ENCODE measurements at regions not wholly inside any gene's neighbourhood (a gene's known extent, or its start where the extent isn't known, plus 50 kb on each side); places are given as distances from the start of the nearest gene placed in this dataset.

DNA sequence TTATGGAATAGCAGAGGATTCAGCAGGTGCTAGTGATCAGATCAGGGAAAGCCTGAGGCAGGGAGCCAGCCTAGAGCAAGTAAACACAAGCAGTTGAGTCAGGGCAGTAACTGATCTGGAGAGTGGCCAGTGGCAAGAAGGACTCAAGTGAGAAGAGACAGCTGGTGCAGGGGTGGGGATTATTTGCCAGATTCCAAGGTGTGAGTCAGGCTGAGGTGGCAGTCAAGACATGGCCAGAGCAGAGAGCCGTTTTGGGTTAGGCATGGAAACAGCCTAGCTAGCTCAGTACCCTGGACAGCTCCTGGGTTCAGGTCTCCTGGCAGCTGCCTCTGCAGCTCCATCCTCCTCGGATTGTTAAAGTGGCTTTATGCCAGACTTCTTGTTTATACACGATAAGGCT, 281.9 kb upstream of the ONECUT1 start:
- WGBS, 2 experiments = 17 to 20% methylated on average over 3 of the region's 3 CpGs
- Histone ChIP-seq H3K27me3 (ENCODE audit: control insufficient read depth, insufficient read depth, low read length, poor library complexity, severe bottlenecking) (no peaks in the 10 kb centered on the region), H3K27ac (ENCODE audit: insufficient read depth, low read depth, low read length, poor library complexity, severe bottlenecking) (no peak overlapping the region), H3K36me3 (ENCODE audit: control insufficient read depth, insufficient read depth, low read length) (no peaks in the 10 kb centered on the region), H3K4me1 (ENCODE audit: control insufficient read depth, insufficient read depth, low read length) (no peaks in the 10 kb centered on the region), H3K4me3 (ENCODE audit: insufficient read depth, low read depth, low read length) (no peak overlapping the region), H3K9me3 (ENCODE audit: control insufficient read depth, low read length) (no peaks in the 10 kb centered on the region)

DNA sequence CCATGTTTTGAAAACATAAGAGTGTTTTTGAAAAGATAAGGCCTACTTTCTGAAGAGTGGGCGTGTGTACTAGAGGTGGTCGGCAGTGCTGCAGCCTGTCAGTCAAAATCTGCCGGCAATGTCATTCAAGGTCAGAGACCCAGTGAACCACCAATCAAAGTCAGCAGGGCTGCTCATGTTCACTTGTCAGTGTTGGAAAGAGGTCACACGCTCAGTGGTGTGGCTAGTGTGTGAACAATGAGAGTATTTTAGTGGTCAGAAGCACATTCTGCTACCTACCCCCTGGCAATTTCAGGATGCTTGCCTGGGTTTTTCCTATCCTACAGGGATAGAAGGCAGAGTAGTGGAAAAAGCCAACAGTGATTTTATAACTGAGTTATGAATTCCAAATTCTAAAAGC, 278.5 kb upstream of the ONECUT1 start:
- H3K4me1 ChIP-seq (ENCODE audit: control insufficient read depth, insufficient read depth, low read length) = no peaks in the 10 kb centered on the region
- no peaks in the 10 kb centered on the region for H3K27me3 ChIP-seq (ENCODE audit: control insufficient read depth, insufficient read depth, low read length, poor library complexity, severe bottlenecking)
- H3K9me3 ChIP-seq (ENCODE audit: control insufficient read depth, low read length) = no peaks in the 10 kb centered on the region
- no peak overlapping the region for H3K4me3 ChIP-seq (ENCODE audit: insufficient read depth, low read depth, low read length)
- 89 to 90% methylated on average over 4 of the region's 4 CpGs for WGBS, 2 experiments
- no peak overlapping the region for H3K27ac ChIP-seq (ENCODE audit: insufficient read depth, low read depth, low read length, poor library complexity, severe bottlenecking)
- H3K36me3 ChIP-seq (ENCODE audit: control insufficient read depth, insufficient read depth, low read length) = no peaks in the 10 kb centered on the region

DNA sequence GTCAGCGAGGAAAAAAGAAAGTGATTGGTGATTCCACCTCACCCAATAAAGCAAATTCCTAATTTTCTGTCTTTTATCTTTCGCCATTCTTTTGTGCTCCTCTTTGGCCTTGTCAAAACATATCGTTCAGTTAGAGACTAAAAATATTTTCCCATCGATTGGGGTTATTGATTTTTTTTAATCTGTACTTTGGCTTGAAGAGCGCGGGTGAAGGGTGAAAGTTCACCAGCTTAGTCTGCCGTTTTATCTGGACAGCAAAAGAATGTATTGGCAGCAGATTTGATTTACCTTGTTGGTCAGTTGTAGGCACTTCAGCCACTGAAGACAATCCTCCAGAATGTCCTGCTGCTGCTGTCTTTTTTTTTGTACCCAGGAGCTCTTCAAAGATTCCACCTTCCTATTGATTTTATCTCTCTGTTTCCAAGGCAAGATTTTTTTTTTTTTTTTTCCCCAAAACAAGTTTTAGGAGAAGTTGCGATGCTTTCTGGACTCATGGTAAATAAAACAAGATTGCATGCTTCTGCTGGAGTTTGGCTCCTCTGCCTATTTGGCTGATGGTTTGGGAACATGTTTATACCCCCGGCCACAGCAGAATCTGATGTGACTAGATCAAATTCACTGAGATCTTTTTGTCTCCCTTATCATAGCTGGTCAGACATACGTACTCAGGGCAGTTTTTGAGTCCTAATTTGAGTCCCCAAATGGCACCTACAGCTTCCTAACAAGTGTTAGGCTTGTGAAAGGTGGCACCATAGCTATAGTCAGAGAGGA, 269.3 kb upstream of the ONECUT1 start:
- no peaks in the 10 kb centered on the region for H3K36me3 ChIP-seq (ENCODE audit: control insufficient read depth, insufficient read depth, low read length)
- H3K27me3 ChIP-seq (ENCODE audit: control insufficient read depth, insufficient read depth, low read length, poor library complexity, severe bottlenecking) = no peaks in the 10 kb centered on the region
- no peaks in the 10 kb centered on the region for H3K9me3 ChIP-seq (ENCODE audit: control insufficient read depth, low read length)
- WGBS, 2 experiments = 94 to 96% methylated on average over 10 of the region's 10 CpGs
- H3K4me1 ChIP-seq (ENCODE audit: control insufficient read depth, insufficient read depth, low read length) = no peaks in the 10 kb centered on the region
- no peak overlapping the region for H3K4me3 ChIP-seq (ENCODE audit: insufficient read depth, low read depth, low read length)
- H3K27ac ChIP-seq (ENCODE audit: insufficient read depth, low read depth, low read length, poor library complexity, severe bottlenecking) = no peak overlapping the region

DNA sequence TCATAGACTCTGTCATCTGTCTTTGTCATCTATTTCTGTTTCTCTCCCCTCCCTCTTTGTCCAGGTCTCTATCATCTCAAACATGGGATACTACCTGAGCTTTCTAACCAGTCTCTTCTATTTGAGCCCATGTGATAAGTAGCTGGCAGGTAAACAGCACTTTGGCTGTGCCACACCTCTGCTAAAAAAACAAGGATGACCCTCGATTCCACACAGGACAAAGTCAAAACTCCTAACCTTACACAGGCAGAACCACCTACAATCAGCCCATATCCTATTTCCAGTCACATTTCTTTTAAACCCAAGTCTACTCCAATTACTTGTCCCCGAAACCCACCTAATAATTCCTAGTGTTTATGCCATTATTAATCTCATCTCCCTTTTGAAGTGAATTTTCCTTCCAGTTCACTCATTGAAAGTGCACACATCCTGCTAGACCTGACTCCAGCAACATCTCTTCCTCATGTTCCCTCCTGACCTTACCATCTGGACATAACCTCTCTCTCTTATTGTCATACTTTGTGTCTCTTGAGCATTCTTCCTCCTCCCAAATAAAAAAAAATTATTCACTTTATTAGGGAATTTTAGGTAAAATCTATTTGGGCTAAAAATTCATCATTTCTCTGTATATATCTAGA, 256.1 kb upstream of the ONECUT1 start:
- H3K4me1 ChIP-seq (ENCODE audit: control insufficient read depth, insufficient read depth, low read length) = no peaks in the 10 kb centered on the region
- H3K27me3 ChIP-seq (ENCODE audit: control insufficient read depth, insufficient read depth, low read length, poor library complexity, severe bottlenecking) = no peaks in the 10 kb centered on the region
- H3K36me3 ChIP-seq (ENCODE audit: control insufficient read depth, insufficient read depth, low read length) = no peaks in the 10 kb centered on the region
- WGBS, 2 experiments = 87 to 88% methylated on average over 2 of the region's 2 CpGs
- H3K4me3 ChIP-seq (ENCODE audit: insufficient read depth, low read depth, low read length) = no peak overlapping the region
- H3K9me3 ChIP-seq (ENCODE audit: control insufficient read depth, low read length) = no peaks in the 10 kb centered on the region
- no peak overlapping the region for H3K27ac ChIP-seq (ENCODE audit: insufficient read depth, low read depth, low read length, poor library complexity, severe bottlenecking)

DNA sequence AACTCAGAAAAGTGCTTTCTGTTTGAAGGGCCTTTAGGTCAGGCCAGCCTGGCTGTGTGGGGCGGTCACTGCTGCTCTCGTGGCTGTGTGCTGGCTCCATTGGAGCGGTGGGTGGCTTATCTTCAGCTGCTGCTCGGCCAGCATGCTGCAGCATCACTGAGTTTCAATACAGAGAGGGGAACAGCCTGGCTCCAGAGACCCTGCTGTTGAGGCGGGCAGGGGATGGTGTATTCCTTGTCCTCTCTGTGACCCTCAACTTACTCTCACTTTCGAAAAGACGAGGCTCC, 248.5 kb upstream of the ONECUT1 start:
- Histone ChIP-seq H3K9me3 (ENCODE audit: control insufficient read depth, low read length) (no peaks in the 10 kb centered on the region), H3K36me3 (ENCODE audit: control insufficient read depth, insufficient read depth, low read length) (no peaks in the 10 kb centered on the region), H3K4me1 (ENCODE audit: control insufficient read depth, insufficient read depth, low read length) (peaks cover 12% of the 10 kb centered on the region), H3K27me3 (ENCODE audit: control insufficient read depth, insufficient read depth, low read length, poor library complexity, severe bottlenecking) (no peaks in the 10 kb centered on the region), H3K4me3 (ENCODE audit: insufficient read depth, low read depth, low read length) (no peak overlapping the region), H3K27ac (ENCODE audit: insufficient read depth, low read depth, low read length, poor library complexity, severe bottlenecking) (no peak overlapping the region)
- WGBS, 2 experiments = 79% methylated on average over 7 of the region's 7 CpGs

DNA sequence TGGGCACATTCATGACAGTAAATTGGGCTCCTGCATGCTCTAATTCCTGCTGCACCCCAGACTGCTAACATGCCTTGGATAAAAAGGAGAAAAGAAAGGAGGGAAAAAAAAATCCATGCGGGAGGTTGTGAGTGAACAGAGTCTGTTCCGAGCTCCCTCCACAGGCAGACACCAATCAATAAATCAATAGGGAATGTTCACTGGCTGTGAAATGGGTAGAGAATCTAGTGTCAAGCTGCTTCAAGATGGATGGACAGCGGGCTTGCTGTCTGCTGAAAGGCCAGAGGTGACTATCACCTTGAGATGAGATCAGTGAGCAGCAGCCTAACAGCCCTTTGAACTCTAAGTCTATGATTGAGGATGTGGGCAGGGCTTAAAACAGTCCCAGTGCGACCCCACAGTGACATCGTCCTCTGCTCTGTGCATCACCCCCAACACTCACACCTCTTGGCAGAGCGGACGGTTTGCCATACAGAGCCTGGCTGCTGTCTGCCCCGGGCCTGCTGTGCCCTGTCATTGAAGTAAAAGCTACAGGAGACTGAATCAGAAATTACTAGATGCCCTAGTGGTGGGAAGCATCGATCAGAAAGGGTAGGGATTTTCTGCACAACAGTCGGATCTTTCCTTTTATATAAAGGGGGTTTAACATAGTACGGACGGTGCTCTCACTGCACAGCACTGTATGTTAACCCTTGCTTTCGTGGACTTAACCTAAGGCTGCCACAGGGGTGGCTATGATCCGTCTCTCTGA, 247.9 kb upstream of the ONECUT1 start:
- Histone ChIP-seq H3K4me3 (ENCODE audit: insufficient read depth, low read depth, low read length) (no peak overlapping the region), H3K4me1 (ENCODE audit: control insufficient read depth, insufficient read depth, low read length) (peaks cover 12% of the 10 kb centered on the region), H3K27ac (ENCODE audit: insufficient read depth, low read depth, low read length, poor library complexity, severe bottlenecking) (no peak overlapping the region), H3K36me3 (ENCODE audit: control insufficient read depth, insufficient read depth, low read length) (no peaks in the 10 kb centered on the region), H3K9me3 (ENCODE audit: control insufficient read depth, low read length) (no peaks in the 10 kb centered on the region), H3K27me3 (ENCODE audit: control insufficient read depth, insufficient read depth, low read length, poor library complexity, severe bottlenecking) (no peaks in the 10 kb centered on the region)
- WGBS, 2 experiments = 86 to 90% methylated on average over 14 of the region's 14 CpGs

DNA sequence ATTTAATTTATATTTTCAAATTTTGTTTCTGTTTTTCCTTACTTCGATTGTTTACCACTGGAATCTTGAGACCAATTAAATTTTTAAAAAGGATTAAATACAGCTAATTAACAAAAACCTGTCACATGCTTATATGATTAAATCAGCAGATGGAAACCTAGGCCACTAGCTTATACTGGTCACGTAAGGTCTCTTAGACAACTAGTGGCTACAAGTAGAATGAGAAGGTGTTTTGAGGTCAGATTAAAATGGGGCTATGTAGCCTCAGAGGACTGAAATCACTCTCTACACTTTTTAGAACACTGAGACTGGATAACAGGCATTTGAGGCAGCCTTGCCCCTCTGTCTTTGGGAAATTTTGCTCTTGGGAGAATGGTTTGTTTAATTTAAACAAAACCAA, 246.5 kb upstream of the ONECUT1 start:
- 85% methylated on average over 1 of the region's 2 CpGs; no CpG with 5 or more reads in 1 of the 2 experiments for WGBS, 2 experiments
- Histone ChIP-seq H3K9me3 (ENCODE audit: control insufficient read depth, low read length) (no peaks in the 10 kb centered on the region), H3K27ac (ENCODE audit: insufficient read depth, low read depth, low read length, poor library complexity, severe bottlenecking) (no peak overlapping the region), H3K4me3 (ENCODE audit: insufficient read depth, low read depth, low read length) (no peak overlapping the region), H3K27me3 (ENCODE audit: control insufficient read depth, insufficient read depth, low read length, poor library complexity, severe bottlenecking) (no peaks in the 10 kb centered on the region), H3K36me3 (ENCODE audit: control insufficient read depth, insufficient read depth, low read length) (no peaks in the 10 kb centered on the region), H3K4me1 (ENCODE audit: control insufficient read depth, insufficient read depth, low read length) (peaks cover 12% of the 10 kb centered on the region)

DNA sequence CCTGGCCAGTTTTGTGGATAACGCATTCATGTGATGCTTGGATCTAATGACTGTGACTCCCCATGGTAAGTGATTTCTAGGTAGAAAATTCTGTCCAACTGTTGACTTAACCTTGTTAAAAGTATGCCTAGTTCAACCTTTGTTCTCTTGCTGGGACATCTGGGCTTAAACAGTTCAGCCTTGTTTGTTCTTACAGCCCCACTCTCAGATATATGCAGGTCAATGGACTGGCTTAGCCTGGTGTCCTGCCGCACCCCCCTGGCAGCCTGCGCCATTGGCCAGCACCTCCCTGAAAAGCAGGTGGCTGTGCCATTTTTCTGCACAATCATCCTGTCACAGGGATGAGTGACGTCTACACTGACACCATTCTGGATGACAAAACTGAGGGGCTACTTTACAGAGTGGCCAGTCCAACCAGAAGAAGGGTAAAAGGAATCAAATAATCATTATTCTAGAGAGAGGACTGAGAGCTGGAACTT, 244.7 kb upstream of the ONECUT1 start:
- 91% methylated on average over 4 of the region's 4 CpGs for WGBS, 2 experiments
- no peak overlapping the region for H3K4me3 ChIP-seq (ENCODE audit: insufficient read depth, low read depth, low read length)
- peaks cover 12% of the 10 kb centered on the region for H3K4me1 ChIP-seq (ENCODE audit: control insufficient read depth, insufficient read depth, low read length)
- H3K27me3 ChIP-seq (ENCODE audit: control insufficient read depth, insufficient read depth, low read length, poor library complexity, severe bottlenecking) = no peaks in the 10 kb centered on the region
- H3K27ac ChIP-seq (ENCODE audit: insufficient read depth, low read depth, low read length, poor library complexity, severe bottlenecking) = no peak overlapping the region
- no peaks in the 10 kb centered on the region for H3K36me3 ChIP-seq (ENCODE audit: control insufficient read depth, insufficient read depth, low read length)
- H3K9me3 ChIP-seq (ENCODE audit: control insufficient read depth, low read length) = no peaks in the 10 kb centered on the region

DNA sequence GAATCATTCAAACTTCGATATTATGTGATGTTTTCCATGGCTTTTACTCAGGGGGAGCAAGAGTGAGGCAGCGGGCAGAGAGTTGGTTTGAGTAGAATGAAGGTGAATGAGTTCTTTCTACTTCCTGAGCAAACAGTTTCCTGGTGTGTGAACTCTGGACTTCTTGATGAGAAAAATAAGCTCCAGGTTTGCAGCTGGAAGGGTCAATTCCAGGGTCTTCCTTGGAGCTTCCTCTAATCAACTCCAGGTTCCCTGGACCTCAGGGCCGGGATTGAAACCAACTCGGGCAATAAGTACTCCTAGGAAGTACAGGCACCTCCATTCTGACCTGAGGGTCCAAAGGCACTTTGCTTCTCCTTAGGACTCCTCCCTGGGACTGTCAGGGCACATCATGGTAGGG, 243.6 kb upstream of the ONECUT1 start:
- Histone ChIP-seq H3K27ac (ENCODE audit: insufficient read depth, low read depth, low read length, poor library complexity, severe bottlenecking) (no peak overlapping the region), H3K4me3 (ENCODE audit: insufficient read depth, low read depth, low read length) (no peak overlapping the region), H3K27me3 (ENCODE audit: control insufficient read depth, insufficient read depth, low read length, poor library complexity, severe bottlenecking) (no peaks in the 10 kb centered on the region), H3K4me1 (ENCODE audit: control insufficient read depth, insufficient read depth, low read length) (peaks cover 11% of the 10 kb centered on the region), H3K36me3 (ENCODE audit: control insufficient read depth, insufficient read depth, low read length) (no peaks in the 10 kb centered on the region), H3K9me3 (ENCODE audit: control insufficient read depth, low read length) (no peaks in the 10 kb centered on the region)
- 94 to 96% methylated on average over 4 of the region's 4 CpGs for WGBS, 2 experiments

DNA sequence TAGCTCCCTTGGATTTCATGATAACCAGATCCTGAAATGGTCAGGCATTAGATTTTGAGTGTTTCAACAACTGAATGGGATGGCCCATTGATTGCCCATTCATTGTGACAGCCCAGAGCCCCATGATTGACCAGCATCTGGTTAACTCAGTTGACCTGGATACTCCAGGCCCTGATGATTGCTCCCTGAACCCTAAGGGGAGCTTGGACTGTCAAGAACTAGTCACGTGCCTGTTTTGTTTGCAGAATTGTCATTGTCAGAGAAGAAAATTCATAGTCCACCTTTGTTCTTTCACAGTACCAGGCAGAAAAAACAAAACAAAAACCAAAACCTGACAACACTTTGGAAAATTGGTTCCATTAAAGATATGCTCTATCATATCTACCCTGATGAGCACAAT, 241.3 kb upstream of the ONECUT1 start:
- H3K36me3 ChIP-seq (ENCODE audit: control insufficient read depth, insufficient read depth, low read length) = no peaks in the 10 kb centered on the region
- no peaks in the 10 kb centered on the region for H3K4me1 ChIP-seq (ENCODE audit: control insufficient read depth, insufficient read depth, low read length)
- no peaks in the 10 kb centered on the region for H3K27me3 ChIP-seq (ENCODE audit: control insufficient read depth, insufficient read depth, low read length, poor library complexity, severe bottlenecking)
- no peak overlapping the region for H3K27ac ChIP-seq (ENCODE audit: insufficient read depth, low read depth, low read length, poor library complexity, severe bottlenecking)
- no peak overlapping the region for H3K4me3 ChIP-seq (ENCODE audit: insufficient read depth, low read depth, low read length)
- 85 to 89% methylated on average over 1 of the region's 1 CpG for WGBS, 2 experiments
- no peaks in the 10 kb centered on the region for H3K9me3 ChIP-seq (ENCODE audit: control insufficient read depth, low read length)

All from ectodermal cell (in vitro differentiated cells).